HG03520 (cell line): ENCODE measurements at regions not wholly inside any gene's neighbourhood (a gene's known extent, or its start where the extent isn't known, plus 50 kb on each side); places are given as distances from the start of the nearest gene placed in this dataset.

Source experiments
- ATAC-seq: cut with Tn5 transposase; IDR thresholded peaks from one replicate; pipeline ENCODE4 v1.9.1; 2021; ENCODE audit warnings: mild to moderate bottlenecking, moderate library complexity; ENCODE audit not compliant: unreplicated experiment

- peak; percentile 66 for ATAC-seq
Measured at GRCh38 chr2:150729495-150729955, 242.1 kb upstream of the RND3 start.

GRCh38 chr2:150718280-150718679 is 230.8 kb upstream of the RND3 start:
- no peak for ATAC-seq

GRCh38 chr2:150716186-150716585 is 228.7 kb upstream of the RND3 start:
- ATAC-seq, result no peak

DNA sequence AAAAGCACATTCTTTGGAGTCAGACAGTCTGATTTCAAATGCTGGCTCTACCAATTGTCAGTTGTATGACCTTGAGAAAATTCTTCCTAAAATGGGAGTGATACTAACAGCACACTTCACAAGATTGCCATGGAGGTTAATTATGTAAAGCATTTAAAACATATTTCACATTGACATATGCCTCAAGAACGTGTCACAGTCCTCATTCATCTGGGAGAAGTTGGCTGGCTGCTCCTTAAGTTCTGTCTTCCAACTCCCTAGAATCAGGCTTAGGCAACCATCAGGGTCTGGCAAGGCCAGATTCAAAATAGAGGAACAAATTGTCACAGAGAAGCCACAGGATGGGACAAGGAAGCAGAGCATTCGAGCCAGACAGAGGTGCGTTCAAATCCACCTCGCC is 228.0 kb upstream of the RND3 start:
- ATAC-seq, result no peak

DNA sequence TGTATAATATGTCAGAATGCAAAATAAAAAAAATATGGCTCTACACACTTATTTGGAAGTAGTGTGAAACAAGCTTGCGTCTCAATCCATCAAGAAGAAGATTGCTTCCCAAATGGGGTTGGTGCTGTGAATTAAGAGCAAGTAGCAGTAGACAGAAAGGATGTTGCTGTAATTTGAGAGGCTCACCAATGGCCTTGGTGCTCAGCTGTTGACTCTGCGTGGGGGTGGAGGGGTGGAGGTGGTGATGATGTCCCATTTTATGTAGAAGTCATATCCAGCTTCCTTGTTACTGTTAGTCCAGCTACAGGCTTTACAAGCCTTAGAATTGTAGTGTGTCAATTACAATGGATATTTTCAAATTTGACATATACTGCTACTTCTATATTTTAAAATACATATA is 223.4 kb upstream of the RND3 start:
- ATAC-seq, result no peak

GRCh38 chr2:150710041-150710440 is 222.6 kb upstream of the RND3 start:
- ATAC-seq, result no peak

GRCh38 chr2:150706561-150706960 is 219.1 kb upstream of the RND3 start:
- no peak for ATAC-seq

- peak; percentile 55 for ATAC-seq
Measured at GRCh38 chr2:150705767-150706166, 218.3 kb upstream of the RND3 start.

DNA sequence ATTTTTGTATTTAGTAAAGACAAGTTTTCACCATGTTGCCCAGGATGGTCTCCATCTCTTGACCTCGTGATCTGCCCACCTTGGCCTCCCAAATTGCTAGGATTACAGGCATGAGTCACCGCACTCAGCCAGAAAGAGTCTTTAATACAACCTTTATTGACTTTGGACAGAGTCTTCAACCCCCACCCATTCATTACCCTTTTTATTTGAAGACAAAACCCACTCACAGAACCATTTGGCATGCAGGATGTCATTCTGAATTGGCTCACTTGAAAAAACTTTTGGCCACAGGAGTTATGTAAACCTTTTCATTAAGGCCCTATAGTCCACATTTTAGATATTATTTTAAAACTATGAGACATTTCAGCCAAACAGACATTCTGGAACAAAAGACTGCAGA is 217.9 kb upstream of the RND3 start:
- ATAC-seq, result no peak

DNA sequence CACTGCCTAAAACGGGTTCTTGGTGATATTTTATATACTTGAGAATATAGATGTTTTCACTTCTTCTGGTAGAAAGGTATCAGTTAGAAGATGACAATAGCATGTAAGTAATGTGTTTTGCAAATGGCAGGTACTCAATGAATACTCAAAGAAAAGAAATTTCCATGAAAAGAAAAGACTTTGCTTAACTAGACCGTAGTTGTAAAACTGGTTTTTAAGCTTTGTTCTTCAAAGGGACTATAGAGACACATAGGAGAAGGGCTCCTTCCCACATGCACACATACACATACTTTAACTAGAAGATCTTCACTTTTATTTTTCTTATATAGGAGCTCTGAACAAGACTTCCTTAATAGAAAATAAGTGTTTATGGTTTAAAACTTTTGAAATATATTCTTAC is 215.3 kb upstream of the RND3 start:
- no peak for ATAC-seq

DNA sequence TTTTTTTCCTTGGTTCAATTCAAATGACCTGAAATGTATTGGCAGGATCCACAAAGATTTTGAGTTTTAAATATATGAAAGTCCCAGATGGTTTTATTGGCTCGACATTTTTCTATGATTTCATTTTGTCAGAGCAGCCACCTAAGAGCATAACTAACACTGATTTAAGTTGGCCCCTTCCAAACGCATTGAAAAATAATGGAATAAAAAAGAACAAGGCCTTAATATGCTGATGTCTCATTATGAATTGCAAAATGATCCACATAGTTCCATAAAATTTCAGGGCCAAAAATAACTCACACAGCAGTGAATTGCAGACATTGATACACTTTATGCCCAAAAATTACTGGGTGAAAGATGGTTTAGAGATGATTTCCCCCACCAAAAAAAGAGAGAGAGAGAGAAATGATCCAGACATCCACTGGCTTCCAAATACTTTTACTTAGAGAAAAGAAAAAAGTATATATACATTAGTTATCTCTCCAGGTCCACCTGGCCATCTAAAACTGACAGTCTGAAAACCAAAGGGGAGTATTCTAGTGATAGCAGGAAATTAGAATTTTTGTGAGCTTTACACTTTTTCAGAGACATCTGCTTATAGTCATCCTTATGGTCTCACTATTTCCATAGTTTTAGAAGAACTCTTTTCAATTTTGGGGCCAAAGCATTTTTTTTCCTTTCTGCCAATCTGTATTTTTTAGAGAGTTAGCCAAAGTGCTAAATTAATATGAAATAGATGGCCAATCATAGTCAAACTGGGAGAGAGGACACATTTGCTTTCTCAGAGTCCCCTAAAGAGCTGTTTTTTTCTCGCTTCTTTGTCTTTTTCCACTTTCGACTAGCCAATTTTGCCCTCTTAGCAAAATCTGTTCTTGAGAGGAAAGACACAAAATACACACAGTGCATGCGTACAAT is 213.5 kb upstream of the RND3 start:
- ATAC-seq, result no peak

DNA sequence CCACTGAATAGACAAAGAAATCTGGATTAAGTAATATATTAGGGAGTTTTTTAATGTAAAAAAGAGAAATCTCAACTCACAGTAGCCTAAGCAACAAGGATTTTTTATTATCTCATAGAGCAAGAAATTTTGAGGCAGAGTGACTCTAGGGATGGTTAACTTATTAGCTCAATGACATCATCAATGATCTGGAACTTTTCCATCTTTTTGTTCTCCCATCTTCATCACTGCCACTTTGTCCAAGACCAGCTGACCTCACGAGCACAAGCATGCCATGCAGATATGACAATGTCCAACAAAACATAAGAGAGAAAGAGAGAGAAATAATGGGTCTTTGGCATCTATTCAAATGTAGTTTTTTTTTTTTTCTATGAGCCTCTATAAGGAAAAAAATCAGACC is 211.8 kb upstream of the RND3 start:
- ATAC-seq, result no peak

GRCh38 chr2:150698016-150698661 is 210.7 kb upstream of the RND3 start:
- no peak for ATAC-seq

GRCh38 chr2:150697596-150697995 is 210.1 kb upstream of the RND3 start:
- no peak for ATAC-seq

DNA sequence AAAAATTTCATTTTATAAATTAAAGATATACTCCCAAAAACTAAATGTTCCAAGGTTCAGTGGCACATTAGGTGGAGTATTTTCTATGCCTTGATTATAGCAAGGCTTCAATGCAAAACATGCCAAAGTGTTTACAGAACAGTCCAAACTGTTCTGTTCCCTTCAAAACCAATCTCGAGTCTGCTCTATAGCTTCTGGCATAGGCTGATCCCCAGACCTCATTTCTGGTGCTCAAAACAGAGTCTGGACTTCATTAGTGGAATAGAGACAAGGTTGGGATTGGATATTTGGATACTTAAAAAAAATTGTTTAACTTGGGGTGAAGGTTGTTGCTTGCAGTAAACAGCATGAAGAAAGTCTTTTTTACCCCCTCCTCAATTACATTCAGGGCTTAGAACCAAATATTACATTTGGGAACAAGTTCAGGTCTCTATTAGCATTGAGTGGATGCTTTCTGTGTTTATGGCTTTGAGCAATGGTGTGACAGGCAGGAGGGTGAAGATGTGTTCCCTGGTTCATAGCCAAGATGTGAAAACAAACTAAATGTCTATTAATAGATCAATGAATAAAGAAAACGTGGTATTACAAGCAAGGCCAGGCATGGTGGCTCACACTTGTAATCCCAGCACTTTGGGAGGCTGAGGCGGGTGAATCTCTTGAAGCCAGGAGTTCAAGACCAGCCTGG is 208.1 kb upstream of the RND3 start:
- ATAC-seq, result no peak

GRCh38 chr2:150693556-150693955 is 206.1 kb upstream of the RND3 start:
- no peak for ATAC-seq

- no peak for ATAC-seq
Measured at GRCh38 chr2:150690870-150691269, 203.4 kb upstream of the RND3 start.

DNA sequence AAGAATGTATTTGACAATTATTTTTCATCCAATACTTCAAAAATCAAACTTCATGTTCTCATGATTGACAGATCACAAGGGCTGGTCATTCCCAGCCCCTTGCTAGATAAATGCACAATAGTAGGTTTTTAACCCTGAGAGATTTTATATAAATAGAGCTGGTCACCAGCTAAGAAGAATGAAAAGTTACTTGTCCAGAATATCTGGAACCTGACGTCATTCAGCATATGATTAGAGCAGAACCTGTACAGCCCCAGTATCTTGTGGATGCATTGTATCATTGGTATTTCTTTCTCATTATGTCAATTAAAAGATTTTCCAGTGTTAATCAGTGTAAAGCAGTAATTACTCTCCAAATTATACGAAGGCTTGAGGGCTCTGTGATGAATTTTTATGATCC is 202.8 kb upstream of the RND3 start:
- no peak for ATAC-seq

DNA sequence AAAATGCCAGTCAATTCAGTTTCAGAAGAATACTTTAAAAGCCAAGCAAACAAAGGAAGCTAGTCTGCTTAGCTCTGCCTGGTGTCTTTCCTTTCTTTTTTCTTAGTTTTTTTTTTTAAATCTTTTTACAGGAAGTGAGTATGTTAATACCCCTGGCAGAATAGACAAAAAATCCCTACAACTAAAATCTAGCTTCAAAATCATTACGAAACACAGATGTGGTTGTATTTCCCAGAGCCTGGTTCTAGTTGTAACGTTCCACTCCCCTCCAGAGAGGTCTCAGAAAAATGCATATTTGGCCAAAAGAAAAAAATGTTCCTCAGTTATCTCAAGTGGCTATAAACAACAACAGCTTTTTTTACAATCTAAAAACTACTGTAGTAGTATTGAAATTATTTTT is 202.1 kb upstream of the RND3 start:
- no peak for ATAC-seq

DNA sequence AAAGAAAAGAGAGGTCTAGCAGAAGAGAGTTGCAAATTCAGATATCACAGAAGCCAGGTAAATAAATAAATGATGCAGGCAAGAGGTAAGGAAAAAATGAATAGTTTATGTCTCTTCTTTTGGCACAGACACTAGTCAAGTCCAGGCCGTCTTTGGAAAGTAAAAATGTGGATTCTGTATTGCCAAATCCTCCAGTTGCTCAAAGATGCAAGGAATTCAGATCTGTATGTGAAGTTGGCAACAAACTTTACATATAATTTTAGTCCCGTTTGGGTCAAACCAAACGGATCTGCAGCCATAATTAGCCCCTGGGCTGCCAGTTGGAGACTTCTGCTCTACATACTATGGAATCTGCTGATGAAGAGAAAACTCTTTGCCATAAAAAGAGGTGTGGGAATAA is 200.5 kb upstream of the RND3 start:
- no peak for ATAC-seq

DNA sequence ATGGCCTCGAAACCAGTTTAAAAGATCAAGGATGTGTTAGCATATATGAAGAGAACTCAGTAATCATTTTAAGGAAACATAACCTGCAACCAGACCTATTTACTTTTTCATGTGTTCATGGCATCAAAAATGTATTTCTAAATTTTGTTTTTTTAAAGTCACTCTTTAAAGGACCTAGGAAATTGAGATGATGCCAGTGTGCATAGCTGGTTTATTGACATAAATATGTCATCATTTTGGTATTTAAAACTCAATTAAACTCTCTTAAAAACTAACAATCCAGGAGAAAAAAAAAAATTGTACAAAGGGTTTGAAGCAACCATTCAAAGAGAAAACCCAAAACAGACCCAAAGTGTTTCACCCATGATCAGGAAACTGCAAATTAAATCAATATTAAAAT is 198.9 kb upstream of the RND3 start:
- no peak for ATAC-seq
